ENCODE measurements at regions not wholly inside any gene's neighbourhood (a gene's known extent, or its start where the extent isn't known, plus 50 kb on each side); places are given as distances from the start of the nearest gene placed in this dataset.

DNA sequence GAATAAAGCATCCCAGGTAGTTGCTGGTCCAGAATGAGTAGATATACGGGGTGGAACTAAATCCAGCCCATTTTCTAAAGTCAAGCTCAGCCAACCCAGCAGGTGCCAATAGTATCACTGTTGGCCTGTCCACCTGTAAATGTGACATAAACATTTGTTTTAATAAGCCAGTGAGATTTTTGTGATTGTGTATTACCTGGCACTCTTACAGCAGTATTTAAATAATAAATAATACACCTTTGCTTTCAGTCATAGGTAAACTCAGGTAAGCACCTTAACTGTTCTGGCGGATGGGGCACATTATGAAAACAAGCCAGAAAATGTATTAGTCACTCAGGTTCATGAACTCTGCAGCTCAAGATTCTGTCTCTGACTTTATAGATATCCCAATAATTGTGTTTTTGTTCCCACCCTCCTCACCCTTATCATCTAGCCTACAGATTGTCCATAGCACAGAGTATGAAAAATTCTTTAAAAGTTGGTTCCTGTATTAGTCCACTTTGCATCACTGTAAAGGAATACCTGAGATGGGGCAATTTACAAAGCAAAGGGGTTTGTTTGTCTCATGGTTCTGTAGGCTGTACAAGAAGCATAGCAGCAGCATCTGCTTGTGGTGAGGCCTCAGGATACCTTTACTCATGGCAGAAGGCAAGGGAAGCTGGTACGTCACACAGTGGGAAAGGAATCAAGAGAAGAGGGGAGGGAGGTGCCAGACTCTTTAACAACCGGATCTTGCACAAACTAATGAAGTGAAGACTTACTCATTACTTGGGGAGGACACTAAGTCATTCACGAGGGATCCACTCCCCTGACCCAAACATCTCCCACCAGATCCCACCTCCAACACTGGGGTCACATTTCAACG lies 73.0 kb upstream of the CYRIA start:
- 83 to 84% methylated on average over 6 of the region's 6 CpGs for WGBS, 2 donors

DNA sequence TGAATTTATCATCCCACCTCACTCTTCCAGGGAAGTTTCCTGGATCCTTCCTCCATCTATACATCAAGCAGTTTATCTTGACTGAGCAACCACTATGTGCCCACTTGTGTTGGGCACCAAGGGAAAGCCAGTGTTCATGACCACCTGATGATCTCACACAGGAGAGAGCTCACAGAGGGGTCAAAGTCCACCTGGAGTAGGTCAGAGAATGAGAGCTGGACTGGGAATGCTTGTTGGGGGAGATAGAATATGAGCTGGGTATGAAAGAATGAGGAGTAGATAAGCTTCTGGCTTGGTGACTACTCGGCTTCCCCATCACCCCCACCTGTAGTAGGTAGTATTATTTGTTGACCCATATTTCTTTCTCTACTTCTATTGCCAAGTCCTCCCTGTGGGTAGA lies 72.2 kb upstream of the CYRIA start:
- intact Hi-C loops (cut with DNase I; ENCODE audit: low total_unique reads), result no loop called here
- WGBS, 2 donors, result 90 to 100% methylated on average over 1 of the region's 1 CpG
- Histone ChIP-seq H3K27me3 (no peaks in the 10 kb centered on the region), H3K27ac (no peak overlapping the region), H3K4me1 (no peaks in the 10 kb centered on the region), H3K36me3 (ENCODE audit: low read depth, missing control alignments) (no peaks in the 10 kb centered on the region), H3K4me3 (no peak overlapping the region), H3K9me3 (no peaks in the 10 kb centered on the region)
- no peak for DNase-seq
- TF ChIP-seq, protein P1, sequence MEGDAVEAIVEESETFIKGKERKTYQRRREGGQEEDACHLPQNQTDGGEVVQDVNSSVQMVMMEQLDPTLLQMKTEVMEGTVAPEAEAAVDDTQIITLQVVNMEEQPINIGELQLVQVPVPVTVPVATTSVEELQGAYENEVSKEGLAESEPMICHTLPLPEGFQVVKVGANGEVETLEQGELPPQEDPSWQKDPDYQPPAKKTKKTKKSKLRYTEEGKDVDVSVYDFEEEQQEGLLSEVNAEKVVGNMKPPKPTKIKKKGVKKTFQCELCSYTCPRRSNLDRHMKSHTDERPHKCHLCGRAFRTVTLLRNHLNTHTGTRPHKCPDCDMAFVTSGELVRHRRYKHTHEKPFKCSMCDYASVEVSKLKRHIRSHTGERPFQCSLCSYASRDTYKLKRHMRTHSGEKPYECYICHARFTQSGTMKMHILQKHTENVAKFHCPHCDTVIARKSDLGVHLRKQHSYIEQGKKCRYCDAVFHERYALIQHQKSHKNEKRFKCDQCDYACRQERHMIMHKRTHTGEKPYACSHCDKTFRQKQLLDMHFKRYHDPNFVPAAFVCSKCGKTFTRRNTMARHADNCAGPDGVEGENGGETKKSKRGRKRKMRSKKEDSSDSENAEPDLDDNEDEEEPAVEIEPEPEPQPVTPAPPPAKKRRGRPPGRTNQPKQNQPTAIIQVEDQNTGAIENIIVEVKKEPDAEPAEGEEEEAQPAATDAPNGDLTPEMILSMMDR (IDR thresholded peaks at IDR 0.05), result no peak

More for the DNA sequence above, 73.0 kb upstream of the CYRIA start:
- Histone ChIP-seq H3K27ac (no peak overlapping the region), H3K27me3 (no peaks in the 10 kb centered on the region), H3K9me3 (no peaks in the 10 kb centered on the region), H3K4me1 (no peaks in the 10 kb centered on the region), H3K36me3 (ENCODE audit: low read depth, missing control alignments) (no peaks in the 10 kb centered on the region), H3K4me3 (no peak overlapping the region)
- no peak for TF ChIP-seq POLR2A (IDR thresholded peaks at IDR 0.05)
- TF ChIP-seq, protein P1 (IDR thresholded peaks at IDR 0.05), result no peak
- intact Hi-C loops (cut with DNase I; ENCODE audit: low total_unique reads), result no loop called here
- no peak for DNase-seq

DNA sequence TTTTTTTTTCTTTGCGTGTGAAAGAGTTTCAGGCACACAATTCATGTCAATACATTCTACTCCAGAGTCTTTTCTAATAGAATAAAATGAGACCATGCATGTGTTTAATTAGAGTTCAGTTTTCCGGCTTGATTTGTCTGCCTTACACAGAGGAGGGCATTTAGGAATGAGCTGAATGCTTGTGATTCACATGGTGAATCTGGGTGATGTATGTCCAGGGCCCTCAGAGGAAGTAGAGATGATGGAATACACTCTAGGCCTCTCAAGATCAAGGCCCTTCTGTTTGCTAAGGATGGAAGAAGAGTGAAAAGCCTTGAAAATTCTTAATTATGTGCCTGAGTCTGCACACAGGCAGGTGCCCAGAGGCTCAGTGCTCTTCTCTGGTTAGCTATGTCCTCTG lies 71.0 kb upstream of the CYRIA start:
- no peak overlapping the region for H3K4me3 ChIP-seq
- no peak overlapping the region for H3K27ac ChIP-seq
- TF ChIP-seq, protein P1 (IDR thresholded peaks at IDR 0.05), result no peak
- no peak for TF ChIP-seq POLR2A (IDR thresholded peaks at IDR 0.05)
- no peaks in the 10 kb centered on the region for H3K36me3 ChIP-seq (ENCODE audit: low read depth, missing control alignments)
- DNase-seq, result no peak
- no peaks in the 10 kb centered on the region for H3K4me1 ChIP-seq
- 91 to 97% methylated on average over 2 of the region's 2 CpGs for WGBS, 2 donors
- intact Hi-C loops (cut with DNase I; ENCODE audit: low total_unique reads), result no loop called here
- H3K9me3 ChIP-seq, result no peaks in the 10 kb centered on the region
- H3K27me3 ChIP-seq, result no peaks in the 10 kb centered on the region

DNA sequence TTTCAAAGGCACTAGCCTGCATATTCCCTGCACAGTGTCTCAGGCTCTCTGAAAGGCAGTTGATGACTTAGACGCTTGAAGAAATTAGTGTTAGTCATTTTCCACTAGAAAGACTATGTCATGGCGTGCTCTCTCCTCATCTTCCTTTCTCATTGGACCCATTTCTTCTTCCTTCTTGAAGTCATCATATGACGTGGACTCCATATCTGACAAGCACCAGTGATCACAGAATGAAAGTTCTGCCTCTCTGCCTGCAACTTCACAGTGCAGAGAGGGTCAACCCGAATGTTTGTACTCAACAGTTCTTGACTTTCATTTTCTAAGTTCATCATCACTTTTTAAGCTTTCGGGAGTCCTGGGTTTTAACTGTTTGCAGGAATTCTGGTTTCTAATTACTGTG lies 63.7 kb upstream of the CYRIA start:
- H3K4me3 ChIP-seq, result no peak overlapping the region
- no peaks in the 10 kb centered on the region for H3K27me3 ChIP-seq
- no peak overlapping the region for H3K27ac ChIP-seq
- no peak for DNase-seq
- intact Hi-C loops (cut with DNase I; ENCODE audit: low total_unique reads), result no loop called here
- H3K4me1 ChIP-seq, result no peaks in the 10 kb centered on the region
- no peaks in the 10 kb centered on the region for H3K9me3 ChIP-seq
- TF ChIP-seq POLR2A (IDR thresholded peaks at IDR 0.05), result no peak
- TF ChIP-seq, protein P1 (IDR thresholded peaks at IDR 0.05), result no peak
- WGBS, 2 donors, result 87 to 89% methylated on average over 5 of the region's 5 CpGs
- no peaks in the 10 kb centered on the region for H3K36me3 ChIP-seq (ENCODE audit: low read depth, missing control alignments)

All from testis (tissue), 2 donors.